ENCODE measurements at regions not wholly inside any gene's neighbourhood (a gene's known extent, or its start where the extent isn't known, plus 50 kb on each side); places are given as distances from the start of the nearest gene placed in this dataset.

DNA sequence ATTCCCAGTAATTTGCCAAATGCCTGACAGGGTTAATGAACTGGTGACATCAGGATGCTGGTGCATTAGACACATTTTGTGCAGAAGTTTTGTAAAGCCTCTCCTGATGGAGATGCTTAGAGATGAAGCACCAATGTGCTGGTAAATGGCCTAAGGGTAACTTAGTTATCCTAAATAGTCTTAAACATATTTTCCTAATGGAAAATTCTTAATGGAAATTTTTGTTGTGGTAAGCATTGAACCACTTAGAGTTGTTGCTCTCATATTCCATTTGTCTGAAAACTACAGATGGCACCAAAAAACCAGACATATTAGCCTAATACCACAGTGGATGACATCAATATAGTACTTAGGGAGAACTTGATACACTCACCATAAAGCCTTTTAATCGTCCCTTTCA, 154.5 kb upstream of the ANK2 start:
- DNase-seq (ENCODE audit: low read depth), result no peak

DNA sequence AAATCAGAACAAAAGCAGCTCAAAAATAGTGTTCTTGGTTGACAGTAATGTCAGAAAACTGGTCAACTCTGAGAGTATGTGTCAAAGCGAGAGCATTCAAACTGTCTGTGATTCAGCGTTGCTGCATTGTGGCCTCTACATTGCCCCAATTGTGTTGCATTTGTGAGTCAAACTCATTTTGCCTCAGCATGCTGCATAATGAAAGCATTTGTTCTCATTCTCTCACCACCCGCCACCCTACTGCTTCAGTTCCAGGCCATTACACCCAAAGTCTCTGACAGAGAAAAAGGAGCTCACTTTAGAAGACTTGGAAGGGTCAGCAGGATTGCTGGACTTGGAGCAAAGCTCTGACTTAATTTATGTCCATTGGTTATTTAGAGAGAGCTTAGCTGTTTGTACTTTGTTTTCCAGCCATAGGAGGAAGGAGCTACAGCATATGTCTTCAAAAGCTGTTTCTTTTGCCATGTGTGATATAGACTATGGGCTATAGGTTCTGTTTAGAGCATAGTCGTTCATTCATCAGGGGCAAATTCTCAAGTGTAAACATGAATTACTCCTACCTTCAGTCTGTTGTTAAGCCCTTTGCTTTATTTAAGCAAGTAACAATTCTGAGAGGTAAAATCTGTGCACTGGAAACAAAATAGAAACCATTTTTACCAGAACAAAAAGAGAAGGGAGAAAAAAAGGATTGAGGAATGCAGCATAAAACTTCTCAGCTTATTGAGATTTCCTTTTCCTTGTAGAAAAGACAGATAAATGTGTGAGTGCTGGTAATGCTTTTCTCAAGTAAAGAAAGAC, 153.4 kb upstream of the ANK2 start:
- peak; percentile 6 for DNase-seq (ENCODE audit: low read depth)

DNA sequence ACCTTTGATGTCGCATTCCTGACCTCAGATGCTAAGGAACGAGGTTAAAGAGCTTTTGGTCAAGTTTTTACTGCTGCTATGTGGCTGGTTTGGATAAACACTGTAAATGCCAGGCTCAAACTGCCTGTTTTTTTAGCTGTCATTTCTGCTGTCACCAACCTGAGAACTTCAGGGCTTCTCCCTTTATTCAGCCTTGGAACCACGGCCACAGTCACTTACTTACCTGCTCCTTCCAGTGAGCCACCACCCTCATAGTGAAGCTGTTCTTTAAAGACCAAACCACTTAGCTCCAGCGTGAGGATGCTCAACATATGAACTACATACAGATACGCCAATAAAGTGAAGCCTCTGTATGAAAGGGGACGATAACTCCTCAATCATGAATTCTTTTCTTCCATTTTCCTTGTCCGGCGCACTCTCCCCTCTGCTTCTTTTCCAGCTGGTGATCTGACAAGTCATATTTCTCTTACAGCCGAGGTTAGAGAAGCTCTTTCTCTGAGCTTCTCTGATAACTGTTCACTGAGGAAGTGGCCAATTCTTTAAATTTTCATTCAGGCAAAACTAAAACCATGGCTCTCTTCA, 152.8 kb upstream of the ANK2 start:
- DNase-seq (ENCODE audit: low read depth), result no peak

DNA sequence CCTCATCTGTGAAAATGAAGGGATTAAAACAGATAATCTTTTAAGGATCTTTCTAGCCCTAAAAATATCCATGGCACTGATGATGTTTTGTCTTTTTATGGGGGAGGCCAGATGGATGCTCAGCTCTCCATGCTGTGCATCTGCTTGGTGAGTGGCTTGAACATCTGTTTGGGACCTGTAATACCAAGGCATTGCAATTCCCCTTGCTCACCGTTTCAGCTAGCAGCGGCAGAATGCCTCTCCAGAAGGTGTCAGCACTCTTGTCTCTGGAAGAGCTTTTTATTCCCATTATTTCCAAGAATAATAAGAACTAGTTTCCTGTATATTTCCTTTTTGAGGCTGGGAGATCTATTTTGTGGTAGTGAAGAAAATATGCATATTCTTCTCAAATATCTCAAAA, 151.9 kb upstream of the ANK2 start:
- DNase-seq (ENCODE audit: low read depth), result no peak

DNA sequence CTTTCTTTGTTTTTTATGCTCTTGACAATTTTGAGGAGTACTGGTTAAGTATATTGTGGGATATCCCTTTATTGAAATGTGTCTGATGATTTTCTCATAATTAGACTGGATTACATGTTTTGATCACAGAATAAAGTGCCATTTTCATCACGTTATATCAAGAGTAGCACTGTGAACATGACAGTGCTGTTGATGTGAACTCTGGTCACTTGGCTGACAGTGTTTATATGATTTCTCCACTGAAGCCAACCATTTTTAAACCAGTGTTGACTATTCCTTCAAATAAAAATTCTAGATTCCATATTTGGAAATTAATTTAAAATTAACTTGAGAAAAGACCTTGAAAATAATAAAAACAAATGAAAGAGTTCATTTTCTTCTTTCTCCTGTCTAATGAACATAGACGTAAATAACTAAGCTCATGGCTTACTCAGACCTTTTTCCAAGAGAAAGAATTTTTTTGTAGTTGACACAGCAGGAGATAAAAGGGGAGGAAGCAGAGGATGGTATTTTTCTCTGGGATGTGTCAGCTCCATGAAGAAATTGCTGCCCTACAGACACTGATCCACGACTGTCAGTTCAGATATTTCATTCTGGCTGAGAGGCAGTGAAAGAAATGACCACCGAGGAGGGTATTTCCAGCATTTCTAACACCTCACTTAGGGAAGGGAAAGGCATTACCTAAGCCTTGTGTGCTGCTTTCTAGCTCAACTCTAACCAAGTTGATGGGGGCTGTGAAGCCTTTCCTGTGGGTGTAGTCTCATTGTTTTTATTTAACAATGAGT, 150.9 kb upstream of the ANK2 start:
- no peak for DNase-seq (ENCODE audit: low read depth)

DNA sequence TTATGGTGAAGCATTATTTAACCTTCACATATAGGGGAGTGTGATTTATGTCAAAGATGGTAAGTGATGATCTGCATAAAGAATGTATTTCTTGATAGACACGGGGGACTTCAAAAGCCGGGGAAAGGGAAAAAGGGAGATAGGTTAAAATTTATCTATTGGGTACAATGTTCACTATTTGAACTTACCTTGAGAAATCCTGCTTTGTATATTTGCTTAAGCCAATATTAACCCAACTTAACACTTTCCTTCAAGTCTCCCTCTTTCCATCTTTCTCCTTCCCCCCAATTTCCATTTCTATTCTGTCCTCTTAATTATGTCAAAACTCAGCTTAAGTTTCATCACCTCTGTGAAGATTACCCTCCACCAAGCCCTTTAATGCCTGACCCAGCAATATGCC, 149.0 kb upstream of the ANK2 start:
- DNase-seq (ENCODE audit: low read depth), result no peak

DNA sequence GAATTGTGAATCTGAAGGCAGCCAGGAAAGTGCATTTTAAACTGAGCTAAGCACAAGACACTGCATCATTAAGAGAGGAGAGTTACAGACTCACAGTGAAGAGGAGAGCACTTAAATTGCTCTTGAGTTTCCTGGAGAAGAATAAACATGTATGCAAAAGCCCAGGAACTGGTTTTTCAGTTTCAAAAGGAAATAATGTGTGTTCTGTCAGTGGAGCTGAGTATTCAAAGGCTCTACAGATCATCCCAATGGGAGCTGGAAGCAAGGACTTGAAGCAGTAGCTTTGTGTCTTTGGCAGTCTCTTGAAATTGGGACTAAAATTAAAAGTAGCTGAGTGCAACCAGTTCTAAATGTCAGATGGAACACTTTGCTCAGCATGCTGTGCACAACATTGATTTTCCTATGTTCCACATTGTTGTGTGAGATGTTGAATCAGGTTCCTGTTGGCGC, 147.5 kb upstream of the ANK2 start:
- DNase-seq (ENCODE audit: low read depth), result no peak

DNA sequence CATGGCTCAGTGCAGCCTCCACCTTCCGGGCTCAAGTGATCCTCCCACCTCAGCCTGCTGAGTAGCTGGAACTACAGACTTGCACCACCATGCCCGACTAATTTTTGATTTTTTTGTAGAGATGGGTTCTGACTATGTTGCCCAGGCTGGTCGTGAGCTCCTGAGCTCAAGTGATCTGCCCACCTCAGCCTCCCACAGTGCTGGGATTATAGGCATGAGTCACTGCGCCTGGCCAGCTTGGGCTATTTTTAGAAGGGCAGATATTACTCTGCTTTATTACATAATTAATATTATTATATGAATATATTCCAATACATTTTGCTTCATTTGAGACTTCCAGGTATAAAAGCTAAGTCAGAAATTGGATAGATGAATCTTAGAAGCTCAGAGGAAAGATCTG, 143.7 kb upstream of the ANK2 start:
- no peak for DNase-seq (ENCODE audit: low read depth)

DNA sequence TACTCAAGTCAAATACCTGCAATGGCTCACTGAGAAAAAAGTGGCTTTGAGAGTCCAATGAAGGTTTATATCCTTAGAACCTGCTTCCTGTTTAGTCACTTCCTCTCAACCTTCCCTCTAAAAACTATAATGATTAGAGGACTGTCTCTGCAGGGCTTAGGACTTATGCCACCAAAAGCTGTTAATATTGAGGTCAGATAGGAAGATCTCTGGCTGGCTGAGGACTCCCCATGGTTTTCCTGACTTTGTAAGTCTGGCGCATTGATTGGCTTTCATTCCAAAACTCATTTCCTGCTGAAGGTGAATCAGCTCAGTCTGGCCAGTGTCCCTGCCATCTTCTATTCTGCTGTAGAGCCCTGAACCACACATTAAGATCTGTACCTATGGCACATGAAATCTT, 140.9 kb upstream of the ANK2 start:
- DNase-seq (ENCODE audit: low read depth), result peak; percentile 23

DNA sequence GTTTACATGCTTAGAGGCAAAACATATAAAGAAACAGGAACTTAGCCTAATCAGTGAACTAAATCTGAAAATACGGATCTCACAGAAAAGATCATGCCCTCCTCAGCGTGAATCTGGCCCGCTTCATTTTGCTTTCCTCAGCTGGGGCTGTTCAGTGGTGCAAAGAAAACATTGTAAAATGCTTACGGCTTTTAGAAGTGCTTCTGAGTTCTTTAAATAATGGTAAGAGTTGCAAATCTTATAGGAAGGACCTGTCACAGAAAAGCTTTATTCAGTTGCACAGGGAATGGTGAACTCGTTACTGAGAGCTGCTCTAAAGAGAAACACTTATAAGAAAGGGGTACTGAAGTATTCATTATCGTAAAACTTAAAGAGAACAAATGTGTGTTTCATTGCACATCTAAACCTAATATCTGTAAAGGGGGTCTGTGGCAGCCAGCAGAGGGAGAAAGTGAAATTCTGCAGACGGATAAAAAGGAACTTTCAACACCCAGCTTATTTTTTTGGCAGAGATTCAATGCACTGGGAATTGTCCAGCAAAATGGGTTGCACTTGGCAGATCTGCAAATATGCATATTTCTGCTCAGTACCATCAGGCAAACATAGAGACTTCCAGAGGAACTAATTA, 139.2 kb upstream of the ANK2 start:
- peak; percentile 28 for DNase-seq (ENCODE audit: low read depth)

DNA sequence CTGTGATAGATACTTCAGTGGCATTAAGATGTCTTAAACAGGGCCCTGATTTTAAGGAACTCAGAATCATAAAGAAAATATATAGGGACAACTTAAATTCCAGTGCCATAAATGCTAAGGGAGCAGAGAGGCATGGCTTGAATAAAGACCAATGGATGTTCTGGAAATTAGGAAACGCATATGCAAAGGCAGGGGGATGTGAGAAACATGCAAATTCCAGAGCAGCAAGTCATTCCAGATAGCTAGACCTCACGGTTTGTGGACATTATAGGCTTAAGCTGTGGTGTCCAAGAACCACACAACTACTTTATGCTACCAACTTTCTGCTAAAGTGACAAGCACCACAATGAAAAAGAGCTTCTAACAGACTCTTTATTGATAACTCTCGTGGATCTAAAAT, 132.6 kb upstream of the ANK2 start:
- DNase-seq (ENCODE audit: low read depth), result peak; percentile 37

DNA sequence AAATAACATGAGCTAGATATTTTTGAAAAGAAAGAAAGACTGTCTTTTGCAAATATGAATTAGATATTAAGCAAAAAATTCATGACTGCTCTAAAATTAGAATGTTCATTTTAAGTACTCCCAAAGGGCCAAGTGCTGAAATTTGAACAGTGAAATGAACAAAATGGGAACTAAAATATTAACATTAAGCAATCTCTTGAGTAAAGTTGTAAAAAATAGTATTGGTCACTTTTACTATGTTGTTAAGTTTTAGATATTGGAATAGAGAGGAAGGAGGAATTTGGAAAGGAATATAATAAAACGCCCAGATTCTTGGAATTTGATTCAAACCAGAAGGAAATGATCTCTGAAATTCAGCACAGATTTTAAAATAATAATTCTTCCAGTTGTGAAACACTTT, 125.9 kb upstream of the ANK2 start:
- DNase-seq (ENCODE audit: low read depth), result no peak

DNA sequence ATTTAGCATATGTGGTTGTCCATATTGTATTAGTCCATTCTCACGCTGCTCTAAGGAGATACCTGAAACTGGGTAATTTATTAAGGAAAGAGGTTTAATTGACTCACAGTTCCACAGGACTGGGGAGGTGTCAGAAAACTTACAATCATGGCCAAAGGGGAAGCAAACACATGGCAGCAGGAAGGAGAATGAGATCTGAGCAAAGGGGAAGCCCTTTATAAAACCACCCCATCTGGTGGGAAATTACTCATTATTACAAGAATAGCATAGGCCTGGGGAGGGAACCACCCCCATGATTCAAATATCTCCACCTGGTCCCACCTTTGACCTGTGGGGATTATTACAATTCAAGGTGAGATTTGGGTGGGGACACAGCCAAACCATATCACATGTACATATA, 122.6 kb upstream of the ANK2 start:
- DNase-seq (ENCODE audit: low read depth), result no peak

DNA sequence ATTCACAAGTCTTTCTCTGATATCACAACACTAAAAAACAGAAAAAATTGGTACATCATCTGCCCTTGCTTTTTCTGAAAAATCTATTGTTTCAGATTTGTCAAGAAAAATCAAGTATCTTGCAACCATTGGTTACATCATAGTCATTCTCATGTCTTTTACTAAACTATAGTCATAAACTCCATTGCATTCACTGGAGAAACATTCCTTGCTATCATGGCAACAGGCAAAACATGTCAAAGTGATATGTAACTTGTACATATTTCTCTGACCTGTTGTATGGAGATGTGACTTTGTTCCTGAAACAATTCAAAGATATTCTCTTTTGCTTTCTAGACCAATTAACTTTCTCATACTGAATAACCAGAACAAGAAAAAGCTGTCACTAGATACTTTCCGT, 121.9 kb upstream of the ANK2 start:
- DNase-seq (ENCODE audit: low read depth), result no peak

DNA sequence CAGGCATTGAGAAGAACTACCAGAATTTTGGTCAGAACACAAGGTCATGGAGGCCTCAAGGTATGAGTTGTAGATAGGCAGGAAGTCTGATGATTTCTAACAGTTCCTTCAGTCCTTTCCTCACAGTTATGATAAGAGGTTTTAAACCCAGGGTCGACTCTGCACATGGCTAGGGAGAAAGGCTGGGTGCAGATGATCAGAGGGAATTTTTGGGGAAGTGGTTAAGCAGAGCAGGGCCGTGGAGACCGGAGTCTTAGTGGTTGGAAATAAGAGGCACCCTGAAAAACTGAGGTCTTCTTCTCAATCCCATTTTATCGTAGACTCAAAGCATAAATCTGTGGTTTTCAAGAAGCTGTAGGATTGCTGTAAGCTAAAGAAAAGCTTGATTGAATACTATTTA, 118.5 kb upstream of the ANK2 start:
- no peak for DNase-seq (ENCODE audit: low read depth)

DNA sequence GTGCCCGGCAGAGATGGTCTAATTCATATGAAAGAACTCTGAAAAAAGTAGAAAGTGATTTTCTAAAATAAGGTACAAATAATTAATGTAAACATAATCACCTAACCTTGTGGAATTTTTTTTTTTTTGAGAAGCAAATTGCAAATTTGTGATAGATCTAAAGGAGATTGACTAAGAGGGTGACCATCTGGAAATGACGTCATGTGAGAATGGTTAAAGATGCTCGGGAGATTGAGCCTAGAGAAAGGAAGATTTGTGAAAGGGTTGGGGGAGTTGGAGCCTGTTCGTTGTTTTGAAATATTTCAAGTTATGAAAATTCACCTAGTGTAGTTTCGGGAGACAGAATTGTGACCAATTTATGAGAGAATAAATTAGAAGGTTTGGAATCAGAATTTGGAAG, 115.7 kb upstream of the ANK2 start:
- DNase-seq (ENCODE audit: low read depth), result no peak

DNA sequence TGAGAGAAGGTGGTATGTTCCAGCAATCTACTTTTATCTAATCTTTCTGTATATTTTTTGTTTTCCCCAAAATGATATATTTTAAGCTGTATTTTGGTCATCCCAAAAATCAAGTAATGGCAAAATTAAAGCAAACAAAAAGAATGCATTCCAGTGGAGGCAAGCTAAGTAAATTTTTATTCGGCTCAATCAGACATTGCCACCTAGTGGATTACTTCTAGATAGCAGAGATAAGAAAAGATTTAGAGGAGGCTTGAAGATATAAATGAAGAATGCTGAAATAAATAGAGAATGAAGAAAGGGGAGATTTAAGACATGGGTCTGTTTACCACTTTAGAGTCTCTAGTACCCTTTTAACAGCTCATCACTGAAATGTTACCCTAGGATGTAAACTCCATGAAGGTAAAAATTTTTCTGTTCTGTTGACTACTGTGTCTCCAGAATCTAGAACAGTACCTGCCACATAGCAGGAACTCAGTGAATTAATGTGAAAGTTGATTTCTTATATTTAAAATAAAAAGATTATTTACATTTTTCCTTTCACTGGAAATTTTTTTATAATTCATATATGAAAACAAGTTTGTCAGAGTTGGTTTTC, 110.9 kb upstream of the ANK2 start:
- DNase-seq (ENCODE audit: low read depth), result peak; percentile 38

DNA sequence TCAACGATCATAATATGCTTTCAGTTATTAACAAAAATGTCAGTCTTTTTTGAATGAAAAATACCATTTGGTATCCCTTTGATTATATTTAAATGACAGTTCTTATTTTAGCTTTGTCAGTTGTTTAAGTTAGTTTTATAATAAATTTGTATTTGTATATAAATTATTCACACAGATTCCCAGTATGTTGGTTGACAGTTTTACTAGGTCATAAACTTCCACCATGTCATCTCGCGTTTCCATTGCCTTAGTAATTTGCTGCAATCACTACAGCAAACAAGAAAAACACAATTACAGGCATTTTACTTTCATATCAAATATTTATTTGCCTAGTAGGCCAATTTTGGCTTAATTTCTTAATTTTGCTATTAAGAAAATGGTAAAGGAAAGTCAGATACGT, 109.6 kb upstream of the ANK2 start:
- DNase-seq (ENCODE audit: low read depth), result no peak

DNA sequence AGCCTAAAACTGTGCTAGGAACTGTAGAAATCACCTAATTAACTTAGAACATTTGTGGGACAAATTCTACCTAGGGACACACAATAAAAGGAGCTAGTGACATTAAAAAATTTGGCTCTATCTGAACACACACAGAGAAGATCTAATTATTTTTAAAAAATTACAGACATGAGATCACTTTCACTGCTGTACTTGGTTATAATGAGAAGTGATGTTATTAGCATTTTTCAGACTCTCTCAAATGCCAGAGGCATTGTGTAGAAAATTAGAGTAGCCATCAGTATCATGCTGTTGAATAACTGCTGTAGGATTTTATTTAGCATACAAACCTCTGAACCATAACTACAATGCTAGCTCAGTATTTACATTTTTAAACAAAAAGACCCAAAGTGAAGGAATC, 109.1 kb upstream of the ANK2 start:
- no peak for DNase-seq (ENCODE audit: low read depth)

DNA sequence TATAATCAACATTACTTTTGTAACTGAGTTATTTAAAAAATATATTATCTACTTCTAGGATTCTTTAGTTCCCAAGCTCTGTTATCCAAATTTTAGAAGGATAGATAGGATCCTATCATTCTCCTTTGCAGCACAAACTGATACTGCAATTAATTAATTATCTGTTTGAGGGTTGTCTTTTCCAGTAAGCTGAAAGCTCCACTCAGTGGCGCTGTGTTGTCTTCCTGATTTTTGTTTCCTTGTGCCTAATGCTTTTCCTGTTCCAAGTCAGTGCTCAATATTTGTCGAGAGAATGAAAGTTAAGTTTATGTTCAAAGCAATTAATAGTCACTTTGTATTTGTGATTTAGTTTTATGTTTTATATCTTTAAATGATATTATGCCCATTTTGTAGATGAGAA, 107.4 kb upstream of the ANK2 start:
- DNase-seq (ENCODE audit: low read depth), result no peak

DNA sequence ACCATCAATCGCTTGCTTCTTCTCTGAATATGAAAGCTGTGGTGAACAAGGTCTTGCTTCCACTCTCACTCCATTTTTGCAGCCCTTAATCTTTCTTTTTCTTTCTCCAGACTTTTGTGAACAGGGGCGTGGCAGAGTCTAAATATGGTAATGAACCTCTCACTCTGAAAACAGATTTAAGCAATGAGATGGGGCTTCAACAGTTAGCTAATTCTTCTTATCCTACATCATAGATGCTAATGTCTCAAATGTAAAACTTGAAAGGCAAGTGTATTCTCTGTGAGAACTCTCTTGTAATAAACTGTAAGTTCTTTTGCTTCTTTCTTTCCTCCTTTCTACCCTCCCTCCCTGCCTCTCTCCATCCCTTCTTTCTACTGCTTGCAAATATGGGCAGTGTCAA, 106.5 kb upstream of the ANK2 start:
- no peak for DNase-seq (ENCODE audit: low read depth)

DNA sequence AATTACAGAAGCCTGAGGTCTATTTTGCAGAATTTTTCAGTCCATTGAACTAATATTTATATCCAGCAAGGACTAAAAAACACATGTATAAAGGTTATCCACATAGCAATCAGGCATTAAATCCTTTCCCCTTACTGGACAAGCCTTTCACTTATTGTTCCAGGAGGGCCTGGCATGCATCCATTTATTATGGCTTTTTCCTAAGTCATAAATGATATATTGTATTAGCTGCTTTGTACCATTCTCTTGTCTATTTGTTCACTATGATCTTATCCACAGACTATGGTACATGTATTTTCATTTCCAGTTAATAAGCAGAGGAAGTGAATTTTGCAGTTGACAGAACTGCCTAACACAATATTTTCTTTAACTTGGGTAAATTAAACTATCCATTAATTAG, 105.4 kb upstream of the ANK2 start:
- DNase-seq (ENCODE audit: low read depth), result no peak
